ENCODE measurements at regions not wholly inside any gene's neighbourhood (a gene's known extent, or its start where the extent isn't known, plus 50 kb on each side); places are given as distances from the start of the nearest gene placed in this dataset.

DNA sequence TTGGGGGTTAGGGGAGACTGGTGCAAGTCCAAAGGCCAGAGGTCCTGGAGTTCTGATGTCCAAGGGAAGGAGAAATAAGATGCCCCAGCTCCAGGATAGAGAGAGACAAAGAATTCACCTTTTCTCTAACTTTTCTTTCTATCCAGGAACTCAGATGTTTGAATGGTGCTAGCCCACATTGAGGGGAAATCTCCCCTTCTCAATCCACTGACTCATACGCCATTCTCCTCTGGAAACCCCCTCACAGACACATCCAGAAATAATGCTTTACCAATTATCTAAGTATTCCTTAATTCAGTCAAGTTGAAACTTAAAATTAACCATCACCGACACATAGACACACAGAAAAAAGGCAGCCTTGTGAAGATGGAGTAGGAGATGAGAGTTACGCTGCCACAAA is 1085.2 kb downstream of the NSUN3 start:
- TF ChIP-seq, protein P1, sequence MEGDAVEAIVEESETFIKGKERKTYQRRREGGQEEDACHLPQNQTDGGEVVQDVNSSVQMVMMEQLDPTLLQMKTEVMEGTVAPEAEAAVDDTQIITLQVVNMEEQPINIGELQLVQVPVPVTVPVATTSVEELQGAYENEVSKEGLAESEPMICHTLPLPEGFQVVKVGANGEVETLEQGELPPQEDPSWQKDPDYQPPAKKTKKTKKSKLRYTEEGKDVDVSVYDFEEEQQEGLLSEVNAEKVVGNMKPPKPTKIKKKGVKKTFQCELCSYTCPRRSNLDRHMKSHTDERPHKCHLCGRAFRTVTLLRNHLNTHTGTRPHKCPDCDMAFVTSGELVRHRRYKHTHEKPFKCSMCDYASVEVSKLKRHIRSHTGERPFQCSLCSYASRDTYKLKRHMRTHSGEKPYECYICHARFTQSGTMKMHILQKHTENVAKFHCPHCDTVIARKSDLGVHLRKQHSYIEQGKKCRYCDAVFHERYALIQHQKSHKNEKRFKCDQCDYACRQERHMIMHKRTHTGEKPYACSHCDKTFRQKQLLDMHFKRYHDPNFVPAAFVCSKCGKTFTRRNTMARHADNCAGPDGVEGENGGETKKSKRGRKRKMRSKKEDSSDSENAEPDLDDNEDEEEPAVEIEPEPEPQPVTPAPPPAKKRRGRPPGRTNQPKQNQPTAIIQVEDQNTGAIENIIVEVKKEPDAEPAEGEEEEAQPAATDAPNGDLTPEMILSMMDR (IDR thresholded peaks at IDR 0.05; ENCODE audit: borderline replicate concordance, insufficient read depth, low read depth, low read length) = no peak
- H3K4me3 ChIP-seq (ENCODE audit: low read depth, low read length) = no peak overlapping the region

DNA sequence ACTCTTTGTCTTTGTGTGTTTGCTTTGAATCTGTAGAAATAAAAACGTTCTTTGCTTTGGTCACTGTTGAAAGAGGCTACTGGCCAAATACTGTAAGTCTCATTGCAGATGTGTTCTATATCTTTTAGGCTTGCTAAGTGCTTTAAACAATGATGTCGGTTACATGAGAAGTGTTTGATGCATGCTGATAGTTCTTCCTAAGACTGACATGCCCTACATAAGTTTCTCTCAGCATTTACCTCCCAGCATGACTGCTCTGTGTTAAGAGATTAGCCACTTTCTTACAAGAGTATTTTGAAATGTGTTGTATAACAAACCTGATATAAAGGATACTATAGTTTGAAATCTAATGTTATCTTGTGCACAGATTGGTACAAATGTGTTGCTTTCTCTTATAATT is 1088.7 kb downstream of the NSUN3 start:
- TF ChIP-seq, protein P1 (IDR thresholded peaks at IDR 0.05; ENCODE audit: borderline replicate concordance, insufficient read depth, low read depth, low read length) = no peak
- no peak overlapping the region for H3K4me3 ChIP-seq (ENCODE audit: low read depth, low read length)

DNA sequence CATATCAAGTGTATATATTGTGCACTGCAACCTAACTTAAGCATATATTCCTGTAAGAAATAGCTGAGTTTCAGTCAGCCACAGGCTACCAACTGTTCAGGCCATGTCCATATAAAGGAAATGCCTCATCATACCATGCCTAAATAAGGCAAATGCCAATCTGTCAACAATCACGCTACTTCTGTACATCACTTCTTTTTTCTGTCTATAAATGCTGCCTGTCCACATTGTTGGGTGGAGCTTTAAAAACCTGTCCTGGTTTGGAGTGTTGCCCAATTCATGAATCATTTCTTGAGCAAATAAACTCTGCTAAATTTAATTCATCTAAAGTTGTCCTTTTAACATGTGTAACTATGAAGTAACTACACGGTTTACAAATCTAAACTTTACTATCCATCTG is 1091.9 kb downstream of the NSUN3 start:
- TF ChIP-seq, protein P1 (IDR thresholded peaks at IDR 0.05; ENCODE audit: borderline replicate concordance, insufficient read depth, low read depth, low read length) = no peak
- H3K4me3 ChIP-seq (ENCODE audit: low read depth, low read length) = no peak overlapping the region

DNA sequence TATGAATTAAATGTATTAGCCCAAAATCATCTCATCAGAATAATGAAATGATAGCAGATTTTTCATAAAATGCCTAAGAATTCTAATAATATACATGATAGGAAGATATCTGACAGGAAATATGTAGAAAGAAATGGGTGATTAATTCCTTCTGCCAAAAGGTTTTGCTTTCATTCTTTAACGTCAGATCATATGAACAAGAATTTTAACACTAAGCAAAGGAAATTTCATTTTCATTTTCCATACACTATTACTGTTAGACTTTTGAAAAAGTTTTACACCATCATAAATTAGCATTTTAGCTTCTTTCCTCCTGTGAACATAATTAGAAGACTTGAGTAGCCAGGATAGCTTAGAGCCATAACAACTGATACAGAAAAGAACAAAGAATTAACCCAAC is 1099.9 kb downstream of the NSUN3 start:
- TF ChIP-seq, protein P1 (IDR thresholded peaks at IDR 0.05; ENCODE audit: borderline replicate concordance, insufficient read depth, low read depth, low read length) = no peak
- H3K4me3 ChIP-seq (ENCODE audit: low read depth, low read length) = no peak overlapping the region

DNA sequence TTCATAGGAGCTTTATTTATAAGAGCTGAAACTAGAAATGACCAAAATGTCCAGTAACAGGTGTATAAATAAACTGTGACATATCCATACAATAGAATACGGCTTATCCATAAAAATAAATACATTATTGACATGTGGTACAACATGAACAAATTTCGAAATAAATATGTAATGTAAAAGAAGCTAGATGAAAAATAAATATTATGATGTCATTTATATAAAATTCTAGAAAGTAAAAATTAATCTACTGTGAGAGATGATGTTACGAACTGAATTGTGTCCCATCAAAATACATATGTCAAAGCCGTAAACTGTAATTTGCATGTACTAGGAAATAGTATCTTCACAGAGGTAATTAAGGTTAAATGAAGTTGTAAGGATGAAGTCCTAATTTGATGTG is 1104.9 kb downstream of the NSUN3 start:
- TF ChIP-seq, protein P1 (IDR thresholded peaks at IDR 0.05; ENCODE audit: borderline replicate concordance, insufficient read depth, low read depth, low read length) = no peak
- no peak overlapping the region for H3K4me3 ChIP-seq (ENCODE audit: low read depth, low read length)

DNA sequence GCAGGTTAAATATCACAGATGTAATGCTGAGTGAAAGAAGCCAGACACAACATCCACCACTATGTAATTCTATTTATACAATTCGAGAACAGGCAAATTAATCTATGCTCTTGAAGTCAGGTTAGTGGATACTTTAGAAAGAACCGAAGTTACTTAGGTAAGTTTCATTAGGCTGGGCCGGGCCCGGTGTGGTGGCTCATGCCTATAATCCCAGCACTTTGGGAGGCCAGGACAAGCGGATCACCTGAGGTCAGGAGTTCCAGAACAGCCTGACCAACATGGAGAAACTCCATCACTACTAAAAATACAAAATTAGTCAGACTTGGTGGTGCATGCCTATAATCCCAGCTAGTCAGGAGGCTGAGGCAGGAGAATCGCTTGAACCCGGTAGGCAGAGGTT is 1105.7 kb downstream of the NSUN3 start:
- TF ChIP-seq, protein P1 (IDR thresholded peaks at IDR 0.05; ENCODE audit: borderline replicate concordance, insufficient read depth, low read depth, low read length) = no peak
- no peak overlapping the region for H3K4me3 ChIP-seq (ENCODE audit: low read depth, low read length)

DNA sequence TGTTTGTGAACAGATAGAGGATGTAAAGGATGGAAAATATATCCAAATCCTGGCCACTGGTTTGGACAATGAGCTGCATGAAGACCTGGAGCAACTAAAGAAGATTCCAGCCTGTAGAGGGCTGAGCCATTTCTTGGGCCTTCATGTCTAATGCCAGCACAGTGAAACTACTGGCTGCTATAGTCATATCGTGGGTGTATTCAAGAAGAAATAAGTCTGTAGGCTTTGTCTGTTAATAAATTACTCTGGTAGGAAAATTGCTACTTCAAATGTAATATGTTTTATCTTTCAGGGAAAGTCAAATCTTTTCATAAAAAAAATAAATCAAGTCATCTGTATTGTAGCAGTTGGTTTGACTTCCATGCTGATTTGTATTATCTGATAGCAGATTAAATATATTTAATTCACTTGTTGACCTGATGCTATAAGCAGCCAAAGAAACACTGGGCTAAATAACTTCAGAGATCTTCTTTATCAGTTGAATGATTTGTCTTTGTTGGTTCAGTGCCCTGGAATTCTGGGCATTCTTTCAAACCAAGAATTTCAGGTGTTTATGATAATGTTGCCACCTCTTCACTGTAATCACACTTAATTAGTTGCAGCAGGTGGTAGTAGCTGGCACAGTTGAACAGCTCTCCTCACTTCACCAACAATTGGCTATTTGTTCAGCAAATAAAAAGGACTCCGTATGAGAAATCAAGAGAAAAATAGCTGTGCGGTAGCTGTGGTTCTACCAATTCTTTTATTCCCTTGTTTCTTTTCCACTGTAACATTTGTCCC is 1109.5 kb downstream of the NSUN3 start:
- TF ChIP-seq, protein P1 (IDR thresholded peaks at IDR 0.05; ENCODE audit: borderline replicate concordance, insufficient read depth, low read depth, low read length) = no peak
- H3K4me3 ChIP-seq (ENCODE audit: low read depth, low read length) = no peak overlapping the region

All from GM12875 (cell line).